ENCODE measurements at regions not wholly inside any gene's neighbourhood (a gene's known extent, or its start where the extent isn't known, plus 50 kb on each side); places are given as distances from the start of the nearest gene placed in this dataset.

DNA sequence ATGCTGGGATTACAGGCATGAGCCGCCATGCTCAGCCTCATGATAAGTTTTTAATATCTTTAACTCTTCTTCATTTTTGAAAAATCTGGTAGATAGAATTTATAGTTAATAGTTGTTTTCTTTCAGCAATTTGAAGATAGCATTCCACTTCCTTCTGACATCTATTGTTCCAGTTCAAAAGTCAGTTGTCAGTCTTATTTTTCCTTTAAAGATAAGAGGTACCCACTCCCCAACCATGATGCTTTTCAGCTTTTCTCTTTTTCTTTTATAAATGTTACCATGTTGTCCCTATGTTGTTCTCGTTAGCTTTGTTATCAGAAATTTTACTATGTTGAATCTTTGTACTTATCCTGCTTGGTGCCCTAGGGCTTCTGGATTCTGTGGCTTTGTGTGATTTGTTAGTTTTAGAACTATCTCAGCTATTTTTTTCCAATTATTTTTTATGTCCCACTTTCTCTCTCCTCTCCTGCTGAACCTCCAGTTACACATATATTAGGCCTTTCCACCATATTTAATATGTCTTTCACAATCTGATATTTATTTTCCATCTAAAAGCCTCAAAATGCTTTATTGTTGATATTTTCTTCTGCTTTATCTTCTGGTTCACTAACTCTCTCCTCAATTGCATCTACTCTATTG, 181.6 kb upstream of the FOXN3 start:
- H3K27ac ChIP-seq (ENCODE audit: low read depth, low read length), result no peak overlapping the region
- no peaks in the 10 kb centered on the region for H3K27me3 ChIP-seq (ENCODE audit: control insufficient read depth, insufficient read depth, low read length)
- peaks cover 46% of the 10 kb centered on the region for H3K9me3 ChIP-seq (ENCODE audit: control insufficient read depth, insufficient read depth, low read depth, low read length)
- H3K4me3 ChIP-seq (ENCODE audit: low read depth, low read length), result no peak overlapping the region
- H3K4me1 ChIP-seq (ENCODE audit: control insufficient read depth, insufficient read depth, low read length), result peaks cover 9% of the 10 kb centered on the region; the same call in 1 of the 2 replicates
- H3K36me3 ChIP-seq (ENCODE audit: control insufficient read depth, insufficient read depth, low read length), result peaks cover 13% of the 10 kb centered on the region
- H3K9ac ChIP-seq (ENCODE audit: low read length), result no peak overlapping the region

DNA sequence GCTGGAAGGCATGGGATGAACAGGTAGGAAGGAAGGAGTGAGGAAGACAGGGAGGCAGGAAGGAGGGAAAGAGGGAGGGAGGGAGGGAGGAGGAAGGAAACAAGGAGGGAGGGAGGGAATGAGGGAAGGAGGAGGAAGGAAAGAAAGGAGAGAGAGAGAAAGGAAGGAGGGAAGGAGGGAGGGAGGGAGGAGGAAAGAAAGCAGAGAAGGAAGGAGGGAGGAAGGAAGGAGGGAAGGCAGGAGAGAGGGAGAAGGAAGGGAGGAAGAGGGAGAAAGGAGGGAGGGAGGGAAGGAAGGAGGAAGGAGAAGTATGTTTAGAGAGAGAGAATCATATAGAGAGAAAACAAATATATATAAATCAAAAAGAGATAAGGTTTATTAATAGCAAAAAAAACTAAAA, 175.9 kb upstream of the FOXN3 start:
- Histone ChIP-seq H3K27me3 (ENCODE audit: control insufficient read depth, insufficient read depth, low read length) (no peaks in the 10 kb centered on the region), H3K27ac (ENCODE audit: low read depth, low read length) (no peak overlapping the region), H3K9ac (ENCODE audit: low read length) (no peak overlapping the region), H3K36me3 (ENCODE audit: control insufficient read depth, insufficient read depth, low read length) (peaks cover 5% of the 10 kb centered on the region), H3K9me3 (ENCODE audit: control insufficient read depth, insufficient read depth, low read depth, low read length) (peaks cover 19% of the 10 kb centered on the region), H3K4me1 (ENCODE audit: control insufficient read depth, insufficient read depth, low read length) (peaks cover 22% of the 10 kb centered on the region), H3K4me3 (ENCODE audit: low read depth, low read length) (no peak overlapping the region)

DNA sequence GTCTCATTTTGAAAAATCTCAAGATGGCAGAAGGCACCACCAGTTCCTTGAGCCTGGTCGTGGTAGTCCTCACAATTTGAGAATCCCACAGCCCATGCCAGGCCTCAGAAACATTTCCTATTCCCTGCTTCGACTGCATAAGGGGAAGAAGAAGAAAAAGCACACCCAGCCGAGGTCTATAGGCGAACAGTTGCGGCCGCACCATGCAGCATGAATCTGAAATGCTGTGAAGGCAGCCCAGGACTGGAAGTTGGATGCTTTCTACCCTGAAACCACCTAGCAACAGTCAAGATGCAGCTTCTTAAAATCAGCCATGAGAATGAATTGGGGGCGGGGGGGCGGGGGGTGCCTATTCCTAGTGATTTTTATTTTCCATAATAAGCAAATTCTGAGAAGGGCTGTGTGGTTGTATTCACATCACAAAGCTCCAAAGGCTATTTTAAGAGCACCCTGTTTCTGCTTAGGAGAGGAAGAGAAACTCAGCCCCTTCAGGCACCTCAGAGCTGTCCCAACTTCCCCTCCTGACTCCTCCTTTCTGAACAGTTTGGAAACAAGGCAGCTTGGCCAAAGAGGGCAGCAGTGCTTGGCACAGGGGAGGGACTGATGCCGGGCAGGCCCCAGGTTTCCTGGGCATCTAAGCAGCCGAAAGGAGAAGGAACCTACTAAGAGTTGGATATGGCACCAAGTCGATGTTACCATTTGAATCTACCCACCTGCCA, 172.5 kb upstream of the FOXN3 start:
- no peak overlapping the region for H3K9ac ChIP-seq (ENCODE audit: low read length)
- H3K9me3 ChIP-seq (ENCODE audit: control insufficient read depth, insufficient read depth, low read depth, low read length), result peaks cover 5% of the 10 kb centered on the region
- no peak overlapping the region for H3K4me3 ChIP-seq (ENCODE audit: low read depth, low read length)

DNA sequence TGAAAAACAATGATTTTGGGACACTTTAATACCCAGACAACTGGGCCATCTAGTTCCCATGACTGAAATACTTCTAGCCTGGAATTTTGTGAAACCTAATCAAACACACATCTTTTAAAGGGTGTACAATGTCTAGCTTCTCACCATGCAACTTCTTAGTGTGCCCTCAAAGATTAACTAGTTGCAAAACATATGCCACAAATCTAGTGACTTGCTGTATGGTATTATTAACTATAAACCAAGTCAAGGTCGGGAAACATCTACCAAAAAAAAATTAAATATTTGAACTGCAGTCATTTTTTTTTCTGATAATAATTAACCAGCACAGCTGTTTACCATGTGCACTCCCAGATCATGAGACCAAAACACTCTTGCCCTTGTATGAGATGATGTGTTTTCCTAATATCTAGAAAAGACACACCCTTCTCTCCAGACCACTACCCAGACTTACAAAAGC, 171.8 kb upstream of the FOXN3 start:
- Histone ChIP-seq H3K36me3 (ENCODE audit: control insufficient read depth, insufficient read depth, low read length) (peaks cover under 1% of the 10 kb centered on the region), H3K9me3 (ENCODE audit: control insufficient read depth, insufficient read depth, low read depth, low read length) (no peaks in the 10 kb centered on the region; the same call in 1 of the 2 replicates), H3K4me1 (ENCODE audit: control insufficient read depth, insufficient read depth, low read length) (peaks cover 22% of the 10 kb centered on the region), H3K27me3 (ENCODE audit: control insufficient read depth, insufficient read depth, low read length) (no peaks in the 10 kb centered on the region), H3K9ac (ENCODE audit: low read length) (no peak overlapping the region), H3K27ac (ENCODE audit: low read depth, low read length) (no peak overlapping the region), H3K4me3 (ENCODE audit: low read depth, low read length) (no peak overlapping the region)

More for the DNA sequence above, 172.5 kb upstream of the FOXN3 start:
- no peaks in the 10 kb centered on the region for H3K27me3 ChIP-seq (ENCODE audit: control insufficient read depth, insufficient read depth, low read length)
- peaks cover 5% of the 10 kb centered on the region for H3K36me3 ChIP-seq (ENCODE audit: control insufficient read depth, insufficient read depth, low read length)
- H3K27ac ChIP-seq (ENCODE audit: low read depth, low read length), result no peak overlapping the region
- peaks cover 22% of the 10 kb centered on the region for H3K4me1 ChIP-seq (ENCODE audit: control insufficient read depth, insufficient read depth, low read length)

DNA sequence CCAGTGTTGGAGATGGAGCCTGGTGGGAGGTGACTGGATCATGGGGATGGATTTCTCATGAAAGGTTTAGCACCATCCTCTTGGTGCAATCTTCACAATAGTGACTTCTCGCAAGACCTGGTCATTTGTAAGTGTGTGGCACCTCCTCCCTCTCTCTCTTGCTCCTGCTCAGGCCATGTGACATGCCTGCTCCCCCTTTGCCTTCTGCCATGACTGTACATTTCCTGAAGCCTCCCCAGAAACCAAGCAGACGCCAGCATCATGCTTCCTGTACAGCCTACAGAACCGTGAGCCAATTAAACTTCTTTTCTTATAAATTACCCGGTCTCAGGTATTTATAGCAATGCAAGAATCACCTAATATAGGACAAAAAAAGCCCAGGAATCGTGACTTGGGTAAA, 171.0 kb upstream of the FOXN3 start:
- H3K27me3 ChIP-seq (ENCODE audit: control insufficient read depth, insufficient read depth, low read length), result no peaks in the 10 kb centered on the region
- no peak overlapping the region for H3K4me3 ChIP-seq (ENCODE audit: low read depth, low read length)
- no peaks in the 10 kb centered on the region for H3K36me3 ChIP-seq (ENCODE audit: control insufficient read depth, insufficient read depth, low read length)
- H3K9ac ChIP-seq (ENCODE audit: low read length), result no peak overlapping the region
- no peak overlapping the region for H3K27ac ChIP-seq (ENCODE audit: low read depth, low read length)
- H3K4me1 ChIP-seq (ENCODE audit: control insufficient read depth, insufficient read depth, low read length), result peaks cover 22% of the 10 kb centered on the region
- H3K9me3 ChIP-seq (ENCODE audit: control insufficient read depth, insufficient read depth, low read depth, low read length), result no peaks in the 10 kb centered on the region

DNA sequence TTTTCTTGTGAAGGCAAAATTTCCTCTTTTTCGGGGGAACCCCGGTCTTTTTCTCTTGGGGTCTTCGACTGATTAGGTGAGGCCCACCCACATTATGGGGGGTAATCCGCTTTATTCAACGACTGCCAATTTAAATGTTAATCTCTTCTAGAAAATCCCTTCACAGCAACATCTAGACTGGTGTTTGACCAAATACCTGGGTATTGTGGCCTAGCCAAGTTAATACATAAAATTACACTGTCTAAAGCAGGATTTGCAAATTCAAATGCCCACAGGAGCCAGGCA, 170.0 kb upstream of the FOXN3 start:
- Histone ChIP-seq H3K36me3 (ENCODE audit: control insufficient read depth, insufficient read depth, low read length) (peaks cover 1% of the 10 kb centered on the region; the same call in 1 of the 2 replicates), H3K9me3 (ENCODE audit: control insufficient read depth, insufficient read depth, low read depth, low read length) (no peaks in the 10 kb centered on the region), H3K9ac (ENCODE audit: low read length) (no peak overlapping the region), H3K27ac (ENCODE audit: low read depth, low read length) (no peak overlapping the region), H3K4me3 (ENCODE audit: low read depth, low read length) (no peak overlapping the region), H3K27me3 (ENCODE audit: control insufficient read depth, insufficient read depth, low read length) (no peaks in the 10 kb centered on the region), H3K4me1 (ENCODE audit: control insufficient read depth, insufficient read depth, low read length) (peaks cover 22% of the 10 kb centered on the region)

DNA sequence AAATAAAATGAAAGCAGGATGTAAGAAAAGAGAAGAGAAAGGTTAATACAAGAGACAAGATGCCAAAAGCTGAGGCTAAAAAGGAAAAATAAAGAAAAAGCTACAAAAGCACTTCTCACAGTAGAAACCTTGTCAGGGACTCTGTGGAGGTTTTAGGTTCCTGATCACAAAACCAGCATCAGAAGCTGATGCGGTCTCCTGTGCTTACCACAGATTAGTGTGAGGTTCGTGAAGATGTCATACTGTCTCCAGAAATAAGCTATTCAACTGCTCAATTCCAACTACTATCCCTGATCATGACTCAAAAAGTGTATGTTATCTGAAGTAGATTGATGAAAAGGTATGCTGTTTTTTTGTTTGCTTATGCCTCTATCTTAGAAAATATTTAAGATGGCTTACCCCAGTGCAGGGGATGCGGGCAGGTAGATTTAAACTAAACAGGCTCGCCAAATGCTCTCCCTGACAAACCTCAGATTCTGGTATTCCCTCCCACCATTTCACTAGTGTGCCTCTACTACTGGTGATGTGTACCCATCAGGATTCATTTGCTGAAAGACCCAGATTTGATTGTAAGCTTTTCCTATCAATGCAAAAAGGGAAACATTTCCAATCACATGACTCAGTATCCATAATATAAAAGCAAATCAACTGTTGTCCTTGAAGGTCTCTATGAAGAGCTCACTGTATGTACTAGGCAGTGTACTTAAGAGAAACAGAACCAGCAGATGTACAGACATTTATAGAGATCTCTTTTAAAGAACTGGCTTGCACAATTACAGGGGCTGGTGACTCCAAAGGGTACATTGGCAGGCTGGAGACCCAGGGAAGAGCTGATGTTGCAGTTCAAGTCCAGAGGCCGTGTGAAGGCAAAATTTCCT, 169.5 kb upstream of the FOXN3 start:
- H3K27me3 ChIP-seq (ENCODE audit: control insufficient read depth, insufficient read depth, low read length), result no peaks in the 10 kb centered on the region
- H3K36me3 ChIP-seq (ENCODE audit: control insufficient read depth, insufficient read depth, low read length), result peaks cover 7% of the 10 kb centered on the region
- no peak overlapping the region for H3K4me3 ChIP-seq (ENCODE audit: low read depth, low read length)
- H3K27ac ChIP-seq (ENCODE audit: low read depth, low read length), result no peak overlapping the region
- H3K9ac ChIP-seq (ENCODE audit: low read length), result no peak overlapping the region
- peaks cover 21% of the 10 kb centered on the region for H3K4me1 ChIP-seq (ENCODE audit: control insufficient read depth, insufficient read depth, low read length)
- H3K9me3 ChIP-seq (ENCODE audit: control insufficient read depth, insufficient read depth, low read depth, low read length), result no peaks in the 10 kb centered on the region

DNA sequence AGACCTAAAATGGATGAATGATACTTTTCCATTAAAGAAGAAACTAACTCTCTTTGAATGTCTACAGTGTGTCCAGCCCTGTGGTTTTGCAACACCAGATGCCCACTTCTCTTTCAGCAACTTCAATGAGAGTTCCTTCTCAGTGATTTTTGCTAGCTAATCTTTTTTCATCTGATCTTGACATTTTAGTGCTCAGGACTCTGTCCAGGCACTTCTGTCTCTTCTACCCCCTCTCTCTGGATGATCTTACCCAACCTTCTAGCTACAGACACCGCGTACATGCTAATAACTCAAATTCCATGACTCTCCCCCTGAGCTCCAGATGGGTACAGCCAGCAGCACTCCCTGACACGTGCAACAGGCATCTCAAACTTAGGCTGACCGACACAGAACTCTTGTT, 161.1 kb upstream of the FOXN3 start:
- Histone ChIP-seq H3K36me3 (ENCODE audit: control insufficient read depth, insufficient read depth, low read length) (peaks cover 18% of the 10 kb centered on the region), H3K9me3 (ENCODE audit: control insufficient read depth, insufficient read depth, low read depth, low read length) (no peaks in the 10 kb centered on the region), H3K9ac (ENCODE audit: low read length) (no peak overlapping the region), H3K4me1 (ENCODE audit: control insufficient read depth, insufficient read depth, low read length) (peaks cover 47% of the 10 kb centered on the region), H3K27ac (ENCODE audit: low read depth, low read length) (no peak overlapping the region), H3K4me3 (ENCODE audit: low read depth, low read length) (no peak overlapping the region), H3K27me3 (ENCODE audit: control insufficient read depth, insufficient read depth, low read length) (no peaks in the 10 kb centered on the region)

DNA sequence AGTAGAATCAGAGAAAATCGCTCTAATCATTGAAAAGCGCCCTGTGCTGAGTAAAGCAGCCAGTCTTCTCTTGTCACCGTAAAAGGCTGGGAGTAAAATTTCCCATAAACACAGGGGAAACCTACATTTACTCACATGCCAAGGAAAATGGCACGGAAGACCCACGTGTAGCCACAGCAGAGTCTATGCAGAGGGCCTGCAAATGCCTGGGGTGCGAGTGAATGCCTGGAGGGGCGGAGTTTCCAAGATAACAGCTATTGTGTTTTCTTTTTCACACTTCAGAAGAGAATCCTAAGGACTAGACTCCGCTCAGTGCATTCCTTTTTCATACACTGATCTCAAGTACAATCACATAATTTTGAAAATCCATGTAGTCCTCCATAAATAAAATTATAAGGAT, 159.9 kb upstream of the FOXN3 start:
- Histone ChIP-seq H3K4me3 (ENCODE audit: low read depth, low read length) (peak overlapping the region; percentile 30), H3K27me3 (ENCODE audit: control insufficient read depth, insufficient read depth, low read length) (no peaks in the 10 kb centered on the region), H3K9me3 (ENCODE audit: control insufficient read depth, insufficient read depth, low read depth, low read length) (no peaks in the 10 kb centered on the region), H3K36me3 (ENCODE audit: control insufficient read depth, insufficient read depth, low read length) (peaks cover 19% of the 10 kb centered on the region), H3K4me1 (ENCODE audit: control insufficient read depth, insufficient read depth, low read length) (peaks cover 52% of the 10 kb centered on the region), H3K27ac (ENCODE audit: low read depth, low read length) (peak overlapping the region; percentile 71), H3K9ac (ENCODE audit: low read length) (peak overlapping the region; percentile 63)

DNA sequence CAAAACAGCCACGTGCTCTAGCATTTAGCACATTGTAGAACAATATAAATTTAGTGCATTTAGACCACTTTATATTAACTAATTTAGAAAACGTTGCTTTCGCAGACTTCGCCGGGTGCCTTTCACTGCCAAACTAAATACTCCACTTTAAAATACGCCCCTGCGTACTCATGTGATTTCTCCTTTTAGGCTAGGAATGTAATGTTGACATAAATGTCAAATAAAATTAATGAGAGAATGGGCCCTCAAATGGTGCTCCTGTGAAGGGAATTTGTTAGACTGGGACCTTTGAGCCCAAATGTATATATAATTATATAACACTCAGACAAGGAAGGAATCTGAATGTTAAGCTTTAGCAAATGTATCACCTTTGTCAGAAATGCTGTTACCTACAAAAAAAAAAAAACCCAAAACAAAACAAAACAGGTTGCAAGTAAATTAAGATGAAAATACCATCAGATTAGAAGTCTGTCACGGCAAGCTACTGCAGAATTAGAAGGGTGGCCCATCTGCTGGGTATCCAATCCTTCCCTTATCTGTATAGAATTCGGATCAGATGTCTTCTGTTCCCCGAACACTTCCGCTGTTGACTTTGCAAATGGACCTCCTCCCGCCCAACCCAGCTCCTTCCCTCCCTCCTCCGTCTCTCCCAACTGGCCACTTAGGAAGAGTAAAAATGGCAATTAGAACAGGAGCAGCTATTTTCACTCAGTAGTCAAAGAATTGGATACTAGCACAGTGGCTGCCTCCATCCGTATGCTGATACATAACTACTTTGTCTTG, 159.3 kb upstream of the FOXN3 start:
- Histone ChIP-seq H3K36me3 (ENCODE audit: control insufficient read depth, insufficient read depth, low read length) (peaks cover 12% of the 10 kb centered on the region), H3K4me3 (ENCODE audit: low read depth, low read length) (peak overlapping the region; percentile 30), H3K9me3 (ENCODE audit: control insufficient read depth, insufficient read depth, low read depth, low read length) (no peaks in the 10 kb centered on the region), H3K27ac (ENCODE audit: low read depth, low read length) (peak overlapping the region; percentile 71), H3K4me1 (ENCODE audit: control insufficient read depth, insufficient read depth, low read length) (peaks cover 52% of the 10 kb centered on the region), H3K9ac (ENCODE audit: low read length) (peak overlapping the region; percentile 63), H3K27me3 (ENCODE audit: control insufficient read depth, insufficient read depth, low read length) (no peaks in the 10 kb centered on the region)

Measured in HUES6 (cell line).